HG02938 (cell line): ENCODE measurements at regions not wholly inside any gene's neighbourhood (a gene's known extent, or its start where the extent isn't known, plus 50 kb on each side); places are given as distances from the start of the nearest gene placed in this dataset.
"Not testable (repeated sequence)": the region's sequence is repeated elsewhere in the genome, so short reads cannot be mapped to it uniquely, and the experiment has no call there.

Experiments
- ATAC-seq: cut with Tn5 transposase; IDR thresholded peaks from one replicate; pipeline ENCODE4 v1.9.1; 2021; ENCODE audit warnings: mild to moderate bottlenecking, moderate library complexity; ENCODE audit not compliant: unreplicated experiment

- ATAC-seq: no peak
These were observed 743.9 kb downstream of the NR2F1-AS1 start for GRCh38 chr5:92836855-92837755.

- ATAC-seq: no peak
These were observed 745.3 kb downstream of the NR2F1-AS1 start for GRCh38 chr5:92835712-92836111.

GRCh38 chr5:92823551-92823950 lies 757.5 kb downstream of the NR2F1-AS1 start:
- ATAC-seq: not testable (repeated sequence)

- no peak for ATAC-seq
These were observed 758.8 kb downstream of the NR2F1-AS1 start for GRCh38 chr5:92822183-92822582.

GRCh38 chr5:92809855-92810465 lies 771.1 kb downstream of the NR2F1-AS1 start:
- ATAC-seq: no peak

- ATAC-seq: no peak
These were observed 772.5 kb downstream of the NR2F1-AS1 start for GRCh38 chr5:92808474-92808873.

GRCh38 chr5:92807085-92807484 lies 773.9 kb downstream of the NR2F1-AS1 start:
- no peak for ATAC-seq

GRCh38 chr5:92805446-92805845 lies 775.6 kb downstream of the NR2F1-AS1 start:
- no peak for ATAC-seq

GRCh38 chr5:92801911-92802310 lies 779.1 kb downstream of the NR2F1-AS1 start:
- ATAC-seq: no peak

GRCh38 chr5:92800365-92800764 lies 780.7 kb downstream of the NR2F1-AS1 start:
- no peak for ATAC-seq

GRCh38 chr5:92795633-92796032 lies 785.4 kb downstream of the NR2F1-AS1 start:
- no peak for ATAC-seq

- ATAC-seq: no peak
These were observed 801.0 kb downstream of the NR2F1-AS1 start for GRCh38 chr5:92780057-92780456.

- no peak for ATAC-seq
These were observed 801.5 kb downstream of the NR2F1-AS1 start for GRCh38 chr5:92779536-92779935.

- no peak for ATAC-seq
These were observed 802.8 kb downstream of the NR2F1-AS1 start for GRCh38 chr5:92778261-92778660.

GRCh38 chr5:92777421-92777820 lies 803.6 kb downstream of the NR2F1-AS1 start:
- ATAC-seq: no peak

GRCh38 chr5:92775711-92776615 lies 805.1 kb downstream of the NR2F1-AS1 start:
- ATAC-seq: no peak

- ATAC-seq: no peak
These were observed 811.0 kb downstream of the NR2F1-AS1 start for GRCh38 chr5:92769978-92770377.

GRCh38 chr5:92761585-92761984 lies 819.4 kb downstream of the NR2F1-AS1 start:
- ATAC-seq: no peak

GRCh38 chr5:92760550-92760949 lies 820.5 kb downstream of the NR2F1-AS1 start:
- ATAC-seq: no peak

- no peak for ATAC-seq
These were observed 822.5 kb downstream of the NR2F1-AS1 start for GRCh38 chr5:92758552-92758951.

GRCh38 chr5:92749943-92750342 lies 831.1 kb downstream of the NR2F1-AS1 start:
- ATAC-seq: no peak
